ENCODE measurements at regions not wholly inside any gene's neighbourhood (a gene's known extent, or its start where the extent isn't known, plus 50 kb on each side); places are given as distances from the start of the nearest gene placed in this dataset.

DNA sequence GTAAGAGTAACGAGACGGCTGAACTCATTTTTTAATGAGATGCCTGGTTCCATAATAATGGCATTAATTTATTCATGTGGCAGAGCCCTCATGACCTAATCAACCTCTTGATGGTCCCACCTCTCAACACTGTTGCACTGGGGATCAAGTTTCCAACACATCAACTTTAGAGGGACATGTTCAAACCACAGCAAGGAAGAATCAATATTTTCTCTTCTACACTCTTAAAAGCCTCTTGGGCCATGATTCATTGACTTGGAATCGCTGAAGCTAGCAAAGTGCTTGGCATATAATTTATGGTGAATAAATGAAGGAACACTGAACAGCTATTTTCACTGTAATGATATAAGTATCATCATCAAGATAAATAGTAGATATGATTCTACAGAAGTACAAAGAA is 333.0 kb downstream of the TNS1 start:
- Mint-ChIP-seq H3K27ac (no peak overlapping the region), H3K36me3 (no peaks in the 10 kb centered on the region), H3K4me1 (ENCODE audit: low read depth in 2 of 2) (peaks cover 0 to under 1% of the 10 kb centered on the region in 2 donors), H3K9me3 (no peaks in the 10 kb centered on the region), H3K4me3 (no peak overlapping the region), H3K27me3 (peaks cover under 1 to 26% of the 10 kb centered on the region in 2 donors)
- ATAC-seq (no peak), DNase-seq (ENCODE audit: low spot score) (no peak)

DNA sequence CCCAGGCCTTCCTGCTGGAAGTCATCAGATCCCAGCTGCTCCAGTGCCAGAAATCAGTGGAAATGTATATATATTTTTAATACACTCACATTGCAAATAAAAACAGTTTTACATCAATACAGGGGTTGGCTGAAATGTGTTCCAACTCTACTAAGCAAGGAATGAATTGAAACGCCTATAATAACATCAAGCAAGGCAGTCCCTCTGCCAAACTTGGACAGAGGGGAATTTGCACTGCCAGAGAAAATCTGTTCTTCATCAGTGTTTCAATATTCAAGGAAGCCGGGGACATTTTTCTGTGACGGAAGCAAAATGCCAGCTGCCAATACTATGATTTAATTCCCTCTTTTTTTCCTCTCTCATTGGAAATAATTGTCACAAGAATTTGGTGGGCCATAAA is 335.3 kb downstream of the TNS1 start:
- H3K9me3 Mint-ChIP-seq = no peaks in the 10 kb centered on the region
- H3K27ac Mint-ChIP-seq = no peak overlapping the region
- H3K4me1 Mint-ChIP-seq (ENCODE audit: low read depth in 2 of 2) = peaks cover 0 to 3% of the 10 kb centered on the region in 2 donors
- H3K36me3 Mint-ChIP-seq = no peaks in the 10 kb centered on the region
- H3K27me3 Mint-ChIP-seq = peaks cover 8 to 22% of the 10 kb centered on the region in 2 donors
- DNase-seq (ENCODE audit: low spot score) (no peak), ATAC-seq (no peak)
- H3K4me3 Mint-ChIP-seq = no peak overlapping the region

DNA sequence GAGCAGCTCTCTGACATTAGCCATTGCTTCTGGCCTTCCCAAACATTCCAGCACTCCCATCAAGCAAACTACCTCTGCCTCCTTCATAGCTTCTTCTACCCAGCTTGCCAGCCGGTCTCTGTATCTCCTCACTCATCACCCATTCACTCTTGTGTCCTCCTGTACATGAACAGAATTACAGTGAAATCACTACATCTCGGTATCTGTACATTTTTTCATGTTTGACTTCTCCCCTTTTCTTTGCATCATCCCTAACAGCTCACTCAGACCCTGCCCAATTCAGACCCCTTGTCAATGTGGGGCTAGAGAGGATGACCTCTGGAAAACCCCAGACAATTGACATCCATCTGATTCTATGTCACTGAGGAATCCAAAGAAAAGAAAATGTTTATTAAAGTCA is 335.8 kb downstream of the TNS1 start:
- Mint-ChIP-seq H3K36me3 (no peaks in the 10 kb centered on the region), H3K27me3 (peaks cover 8 to 22% of the 10 kb centered on the region in 2 donors)

DNA sequence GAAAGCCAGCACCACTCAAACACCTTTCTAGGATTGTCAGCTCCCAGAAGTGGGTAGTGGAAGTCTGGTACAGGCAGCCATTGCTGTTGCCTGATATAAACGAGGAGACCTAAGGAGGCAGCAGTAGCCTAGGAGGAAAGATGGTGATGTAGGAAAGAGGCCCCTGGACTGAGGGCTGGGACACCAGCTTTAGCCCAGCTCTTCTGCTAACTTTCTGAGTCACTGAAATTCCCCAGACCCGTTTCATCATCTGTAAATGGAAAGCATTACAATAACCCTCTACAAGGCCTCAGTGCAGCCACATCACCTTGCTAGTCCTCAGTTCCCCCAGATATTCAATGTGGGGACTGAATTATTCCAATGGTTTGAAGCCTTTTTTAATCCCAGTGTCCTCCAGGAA is 336.5 kb downstream of the TNS1 start:
- Mint-ChIP-seq H3K4me3 (no peak overlapping the region), H3K27ac (no peak overlapping the region), H3K27me3 (peaks cover 8 to 22% of the 10 kb centered on the region in 2 donors), H3K9me3 (no peaks in the 10 kb centered on the region), H3K36me3 (no peaks in the 10 kb centered on the region), H3K4me1 (ENCODE audit: low read depth in 2 of 2) (peaks cover 0 to 3% of the 10 kb centered on the region in 2 donors)
- ATAC-seq (peak in 1 of 2 donors; percentile 45), DNase-seq (ENCODE audit: low spot score) (no peak)

More for the DNA sequence above, 335.8 kb downstream of the TNS1 start:
- Mint-ChIP-seq H3K4me3 (no peak overlapping the region), H3K4me1 (ENCODE audit: low read depth in 2 of 2) (peaks cover 0 to 3% of the 10 kb centered on the region in 2 donors), H3K9me3 (no peaks in the 10 kb centered on the region), H3K27ac (no peak overlapping the region)
- DNase-seq (ENCODE audit: low spot score) (no peak), ATAC-seq (no peak)

DNA sequence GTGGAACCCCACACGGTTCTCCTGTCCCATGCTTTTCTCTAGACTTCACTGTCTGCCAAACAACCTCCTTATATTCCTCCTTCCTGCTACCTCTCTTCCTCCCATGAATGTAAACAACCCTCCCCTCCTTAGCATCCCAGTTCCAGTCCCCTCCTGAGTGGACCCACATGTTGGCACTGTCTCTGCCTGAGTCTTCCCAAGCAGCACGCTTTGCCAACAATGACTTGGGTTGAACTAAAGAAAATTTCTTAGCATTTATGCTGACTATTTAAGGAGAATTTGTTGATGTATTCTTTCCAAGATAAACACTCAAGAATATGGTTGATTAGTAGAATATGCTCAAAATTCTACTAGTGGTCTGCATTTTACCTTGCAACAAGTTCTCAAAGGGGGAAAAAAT is 338.0 kb downstream of the TNS1 start:
- no peaks in the 10 kb centered on the region for H3K9me3 Mint-ChIP-seq
- H3K27ac Mint-ChIP-seq = no peak overlapping the region
- DNase-seq (ENCODE audit: low spot score) (no peak), ATAC-seq (no peak)
- H3K4me1 Mint-ChIP-seq (ENCODE audit: low read depth in 2 of 2) = peaks cover 5 to 10% of the 10 kb centered on the region in 2 donors
- H3K27me3 Mint-ChIP-seq = peaks cover 12 to 26% of the 10 kb centered on the region in 2 donors
- no peaks in the 10 kb centered on the region for H3K36me3 Mint-ChIP-seq
- H3K4me3 Mint-ChIP-seq = no peak overlapping the region

DNA sequence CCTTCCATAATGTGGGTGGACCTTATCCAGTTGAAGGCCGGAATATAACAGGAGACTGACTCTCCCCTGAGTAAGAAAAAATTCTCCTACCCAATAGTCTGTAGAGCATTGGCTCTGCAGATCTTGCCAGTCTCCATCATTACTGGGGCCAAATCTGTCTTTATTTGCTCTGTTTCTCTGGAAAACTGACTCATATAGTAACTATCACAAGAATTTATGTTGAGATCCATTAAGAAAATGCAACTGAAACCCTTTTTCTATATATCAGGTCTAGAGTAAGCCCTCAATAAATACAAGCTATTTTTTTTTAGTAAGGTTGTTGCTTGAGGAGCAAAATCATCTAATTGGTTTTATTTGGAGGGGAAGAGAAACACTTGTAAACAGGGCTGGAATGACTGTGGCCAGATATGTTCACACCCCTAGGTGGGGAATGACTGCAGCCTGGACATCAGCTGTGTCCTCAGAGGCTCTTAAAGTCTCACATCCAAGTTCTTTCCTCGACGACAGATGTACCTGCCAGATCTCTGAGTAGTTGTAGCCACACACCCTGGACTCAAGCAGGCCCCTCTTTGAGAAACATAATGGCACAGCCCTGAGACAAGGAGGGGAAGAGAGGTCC is 339.7 kb downstream of the TNS1 start:
- Mint-ChIP-seq H3K36me3 (no peaks in the 10 kb centered on the region), H3K27ac (no peak overlapping the region)

DNA sequence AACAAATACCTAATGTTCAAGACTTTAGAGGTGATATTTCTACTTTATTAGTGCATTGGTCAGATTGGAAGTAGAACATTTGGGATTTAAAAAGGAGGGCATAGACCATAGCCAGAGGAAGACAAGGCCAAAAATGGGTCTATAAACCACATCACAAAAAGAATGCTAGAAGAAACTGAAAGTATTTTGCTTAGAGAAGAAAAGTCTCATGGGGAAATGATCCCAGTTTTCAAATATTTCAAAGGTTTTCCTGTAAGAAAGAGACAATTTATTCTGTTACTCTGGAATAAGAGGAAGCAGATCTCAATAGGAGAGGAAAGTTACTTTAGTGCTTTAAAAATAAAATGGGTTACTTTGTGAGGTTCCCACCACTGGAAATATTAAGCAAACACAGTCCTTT is 341.4 kb downstream of the TNS1 start:
- ATAC-seq (no peak), DNase-seq (ENCODE audit: low spot score) (no peak)
- Mint-ChIP-seq H3K27me3 (peaks cover 14 to 17% of the 10 kb centered on the region in 2 donors), H3K4me3 (no peak overlapping the region), H3K27ac (no peak overlapping the region), H3K4me1 (ENCODE audit: low read depth in 2 of 2) (peaks cover 5 to 10% of the 10 kb centered on the region in 2 donors), H3K36me3 (no peaks in the 10 kb centered on the region), H3K9me3 (no peaks in the 10 kb centered on the region)

More for the DNA sequence above, 339.7 kb downstream of the TNS1 start:
- DNase-seq (ENCODE audit: low spot score) = no peak
- no peaks in the 10 kb centered on the region for H3K9me3 Mint-ChIP-seq
- ATAC-seq = no peak
- H3K4me1 Mint-ChIP-seq (ENCODE audit: low read depth in 2 of 2) = peaks cover 5 to 10% of the 10 kb centered on the region in 2 donors
- H3K27me3 Mint-ChIP-seq = peaks cover 13 to 23% of the 10 kb centered on the region in 2 donors
- no peak overlapping the region for H3K4me3 Mint-ChIP-seq

DNA sequence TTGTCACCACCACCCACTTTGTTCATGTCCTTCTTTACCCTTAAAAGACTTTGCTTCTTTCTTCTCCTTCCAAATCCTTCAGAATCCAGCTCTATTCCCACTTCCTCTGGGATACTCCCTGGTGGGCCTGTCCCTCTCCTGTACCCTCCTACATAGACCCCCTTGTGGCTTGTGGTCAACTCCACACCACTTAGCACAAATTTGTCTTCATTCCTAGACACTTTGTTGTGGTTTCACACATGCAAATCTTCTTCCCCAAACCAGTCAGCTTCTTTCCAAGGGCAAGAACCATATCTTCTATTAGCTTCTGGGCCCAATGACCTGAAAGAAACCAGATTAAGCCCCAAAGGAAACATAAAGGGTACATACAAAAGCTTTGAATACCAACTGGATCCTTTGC is 342.4 kb downstream of the TNS1 start:
- Mint-ChIP-seq H3K36me3 (no peaks in the 10 kb centered on the region), H3K27ac (no peak overlapping the region), H3K4me1 (ENCODE audit: low read depth in 2 of 2) (peaks cover 5 to 10% of the 10 kb centered on the region in 2 donors), H3K4me3 (no peak overlapping the region), H3K27me3 (peaks cover 14 to 19% of the 10 kb centered on the region in 2 donors), H3K9me3 (no peaks in the 10 kb centered on the region)
- no peak for DNase-seq (ENCODE audit: low spot score)
- no peak for ATAC-seq

DNA sequence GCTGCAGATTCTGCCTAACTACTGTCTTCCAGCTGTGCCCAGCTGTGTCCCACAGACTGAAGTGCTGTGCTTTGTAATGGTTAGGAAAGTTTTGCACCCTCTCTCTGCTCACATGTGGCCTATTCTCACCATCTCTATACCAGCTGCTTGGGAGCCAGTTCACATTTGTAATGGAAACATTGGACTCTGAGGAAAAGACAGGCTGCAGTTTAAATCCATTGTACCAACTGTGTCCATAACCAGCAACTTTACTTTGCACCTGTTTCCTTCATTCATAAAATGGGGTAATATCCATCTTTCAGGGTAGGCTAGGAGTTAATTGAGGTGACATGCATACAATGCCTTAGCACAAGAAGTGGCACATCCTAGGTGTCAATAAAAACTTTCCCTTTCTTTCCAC is 344.0 kb downstream of the TNS1 start:
- H3K36me3 Mint-ChIP-seq = no peaks in the 10 kb centered on the region

DNA sequence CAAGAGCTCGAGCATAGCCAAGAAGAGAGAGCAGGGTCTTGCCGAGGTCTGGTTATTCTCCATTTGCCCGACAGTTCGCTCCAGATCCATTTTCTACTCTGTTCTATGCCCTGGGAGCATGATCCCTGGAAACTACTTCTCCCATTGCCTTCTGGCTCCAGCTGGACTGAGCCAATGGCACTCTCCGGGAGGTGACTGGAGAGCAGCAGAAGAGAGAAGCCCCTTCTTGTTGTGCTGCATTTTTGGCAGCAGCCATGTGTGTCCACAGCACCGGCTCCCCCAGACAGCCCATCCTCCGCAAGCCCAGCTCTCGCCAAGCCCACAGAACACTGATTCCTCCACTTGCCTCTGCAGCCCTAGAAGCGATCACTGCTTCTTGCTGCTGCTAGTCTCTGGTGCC is 345.5 kb downstream of the TNS1 start:
- H3K4me3 Mint-ChIP-seq = no peak overlapping the region
- DNase-seq (ENCODE audit: low spot score) (no peak), ATAC-seq (no peak)
- H3K9me3 Mint-ChIP-seq = no peaks in the 10 kb centered on the region
- H3K4me1 Mint-ChIP-seq (ENCODE audit: low read depth in 2 of 2) = peaks cover 5 to 7% of the 10 kb centered on the region in 2 donors
- H3K36me3 Mint-ChIP-seq = no peaks in the 10 kb centered on the region
- peaks cover 8 to 11% of the 10 kb centered on the region in 2 donors for H3K27me3 Mint-ChIP-seq
- H3K27ac Mint-ChIP-seq = no peak overlapping the region

More for the DNA sequence above, 344.0 kb downstream of the TNS1 start:
- H3K4me3 Mint-ChIP-seq = no peak overlapping the region
- H3K4me1 Mint-ChIP-seq (ENCODE audit: low read depth in 2 of 2) = peaks cover 5 to 7% of the 10 kb centered on the region in 2 donors
- DNase-seq (ENCODE audit: low spot score) (no peak), ATAC-seq (no peak)
- peaks cover 8 to 15% of the 10 kb centered on the region in 2 donors for H3K27me3 Mint-ChIP-seq
- no peaks in the 10 kb centered on the region for H3K9me3 Mint-ChIP-seq
- no peak overlapping the region for H3K27ac Mint-ChIP-seq

DNA sequence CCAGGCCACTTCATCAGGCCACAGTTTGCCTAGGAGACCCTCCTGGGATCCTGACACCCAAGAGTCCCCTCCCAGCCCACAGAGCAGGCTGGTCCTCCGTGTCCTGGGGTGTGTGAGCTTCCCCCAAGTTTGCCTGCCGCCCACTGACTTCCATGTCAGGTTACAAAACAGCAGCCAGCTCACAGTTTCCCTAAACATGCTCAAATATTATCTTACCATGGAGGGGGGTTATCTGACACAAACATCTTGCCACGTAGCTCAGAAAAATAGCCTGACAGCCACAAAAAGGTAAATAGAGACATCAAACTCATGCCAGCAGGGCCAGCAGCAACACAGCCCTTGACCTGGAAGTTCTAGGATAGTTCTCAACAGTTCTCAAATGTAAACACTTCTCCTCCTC is 346.5 kb downstream of the TNS1 start:
- DNase-seq (ENCODE audit: low spot score) (no peak), ATAC-seq (no peak)
- Mint-ChIP-seq H3K4me3 (no peak overlapping the region), H3K27ac (no peak overlapping the region), H3K9me3 (no peaks in the 10 kb centered on the region), H3K4me1 (ENCODE audit: low read depth in 2 of 2) (peaks cover 5 to 7% of the 10 kb centered on the region in 2 donors), H3K27me3 (peaks cover 8 to 11% of the 10 kb centered on the region in 2 donors), H3K36me3 (no peaks in the 10 kb centered on the region)

DNA sequence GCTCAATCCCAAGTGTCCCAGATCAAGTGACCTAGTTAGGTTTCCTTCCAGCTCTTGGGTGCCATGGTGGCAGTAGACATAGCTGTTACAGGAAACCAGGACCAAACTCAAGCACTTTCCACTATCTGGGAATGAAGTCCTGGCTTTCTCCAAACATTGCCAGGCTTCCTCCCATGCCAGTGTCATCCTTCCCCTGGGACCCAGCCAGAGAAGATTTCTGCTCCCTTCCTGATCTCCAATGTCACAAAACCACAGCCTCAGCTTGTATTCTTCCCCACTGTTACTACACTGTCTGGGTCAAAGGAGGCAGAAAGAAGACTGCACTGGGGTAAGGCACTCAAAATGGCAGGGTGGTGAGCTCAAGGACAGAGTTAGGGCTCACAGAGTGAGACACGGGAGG is 347.1 kb downstream of the TNS1 start:
- no peaks in the 10 kb centered on the region for H3K9me3 Mint-ChIP-seq
- no peak overlapping the region for H3K4me3 Mint-ChIP-seq
- ATAC-seq (no peak), DNase-seq (ENCODE audit: low spot score) (no peak)
- H3K27ac Mint-ChIP-seq = no peak overlapping the region
- peaks cover 4 to 11% of the 10 kb centered on the region in 2 donors for H3K27me3 Mint-ChIP-seq
- H3K36me3 Mint-ChIP-seq = no peaks in the 10 kb centered on the region
- peaks cover 4 to 5% of the 10 kb centered on the region in 2 donors for H3K4me1 Mint-ChIP-seq (ENCODE audit: low read depth in 2 of 2)

DNA sequence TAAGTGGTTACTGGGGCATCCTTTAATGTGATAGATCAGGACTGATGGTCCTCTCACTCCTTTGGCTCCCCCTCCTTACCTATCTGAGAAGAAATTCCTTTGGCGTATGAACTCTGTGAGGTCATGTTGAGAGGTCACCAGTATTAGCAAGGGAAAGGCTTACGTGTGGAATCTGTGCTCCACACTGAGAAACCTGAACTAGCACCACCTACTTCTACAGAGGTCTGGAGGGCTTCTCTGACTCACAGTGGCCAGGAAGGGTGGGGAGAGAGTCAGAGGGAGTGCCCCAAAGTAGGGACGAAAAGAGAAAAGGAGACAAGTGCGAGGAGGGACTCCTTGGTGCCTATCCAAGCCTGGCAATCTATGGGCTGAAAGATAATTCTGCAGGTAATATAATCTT is 348.6 kb downstream of the TNS1 start:
- H3K36me3 Mint-ChIP-seq = no peaks in the 10 kb centered on the region
- peaks cover 6 to 7% of the 10 kb centered on the region in 2 donors for H3K27me3 Mint-ChIP-seq
- no peak overlapping the region for H3K4me3 Mint-ChIP-seq
- H3K4me1 Mint-ChIP-seq (ENCODE audit: low read depth in 2 of 2) = no peaks in the 10 kb centered on the region
- H3K27ac Mint-ChIP-seq = no peak overlapping the region
- no peaks in the 10 kb centered on the region for H3K9me3 Mint-ChIP-seq
- ATAC-seq (no peak), DNase-seq (ENCODE audit: low spot score) (no peak)

DNA sequence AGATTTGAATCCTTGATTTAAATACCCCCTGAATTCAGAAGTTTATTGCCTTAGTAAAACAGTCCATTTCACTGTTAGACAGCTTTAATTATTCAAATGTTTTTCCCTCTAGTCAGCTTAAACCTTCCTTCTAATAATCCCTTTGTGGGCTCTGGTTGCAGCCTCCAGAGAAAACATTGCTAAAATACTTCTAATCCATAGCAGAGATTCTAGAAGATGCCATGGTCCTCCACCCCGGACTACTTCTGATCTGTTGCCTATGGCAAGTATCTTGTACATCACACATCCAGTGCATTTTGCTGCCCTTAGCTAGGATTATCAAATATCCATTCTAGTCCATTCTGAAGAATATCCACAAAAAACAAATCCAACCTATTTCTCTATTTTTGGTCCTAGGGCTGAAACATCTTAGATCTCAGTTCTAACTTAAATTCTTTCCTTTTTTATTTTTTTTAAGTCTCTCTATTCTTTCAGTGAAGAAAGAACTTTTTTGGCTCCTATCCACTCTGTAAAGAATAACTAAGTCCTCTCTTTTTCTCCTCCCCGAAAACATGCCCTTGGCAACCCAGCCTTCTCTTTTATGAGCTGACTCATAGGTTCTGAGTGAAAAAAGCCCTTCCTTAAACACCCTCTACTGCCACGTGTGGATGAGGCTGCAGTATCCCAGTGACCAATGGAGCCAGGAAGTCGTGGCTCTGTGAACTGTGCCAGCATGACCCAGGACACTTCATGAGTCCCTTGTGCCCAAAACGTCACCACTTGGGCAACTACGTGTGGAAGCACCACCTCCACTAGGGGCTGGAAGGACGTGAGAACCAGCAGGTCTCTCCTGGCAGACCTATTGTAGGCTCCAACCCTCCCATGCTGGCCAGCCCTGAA is 349.8 kb downstream of the TNS1 start:
- Mint-ChIP-seq H3K4me1 (ENCODE audit: low read depth in 2 of 2) (no peaks in the 10 kb centered on the region), H3K4me3 (no peak overlapping the region), H3K27me3 (peaks cover 8 to 10% of the 10 kb centered on the region in 2 donors), H3K27ac (no peak overlapping the region), H3K36me3 (no peaks in the 10 kb centered on the region), H3K9me3 (no peaks in the 10 kb centered on the region)
- ATAC-seq (no peak), DNase-seq (ENCODE audit: low spot score) (no peak)
